GM21723 (cell line): ENCODE measurements at regions not wholly inside any gene's neighbourhood (a gene's known extent, or its start where the extent isn't known, plus 50 kb on each side); places are given as distances from the start of the nearest gene placed in this dataset.

Source experiments
- ATAC-seq: cut with Tn5 transposase; IDR thresholded peaks from one replicate; pipeline ENCODE4 v1.9.1; 2021; ENCODE audit warnings: mild to moderate bottlenecking, moderate library complexity; ENCODE audit not compliant: unreplicated experiment

DNA sequence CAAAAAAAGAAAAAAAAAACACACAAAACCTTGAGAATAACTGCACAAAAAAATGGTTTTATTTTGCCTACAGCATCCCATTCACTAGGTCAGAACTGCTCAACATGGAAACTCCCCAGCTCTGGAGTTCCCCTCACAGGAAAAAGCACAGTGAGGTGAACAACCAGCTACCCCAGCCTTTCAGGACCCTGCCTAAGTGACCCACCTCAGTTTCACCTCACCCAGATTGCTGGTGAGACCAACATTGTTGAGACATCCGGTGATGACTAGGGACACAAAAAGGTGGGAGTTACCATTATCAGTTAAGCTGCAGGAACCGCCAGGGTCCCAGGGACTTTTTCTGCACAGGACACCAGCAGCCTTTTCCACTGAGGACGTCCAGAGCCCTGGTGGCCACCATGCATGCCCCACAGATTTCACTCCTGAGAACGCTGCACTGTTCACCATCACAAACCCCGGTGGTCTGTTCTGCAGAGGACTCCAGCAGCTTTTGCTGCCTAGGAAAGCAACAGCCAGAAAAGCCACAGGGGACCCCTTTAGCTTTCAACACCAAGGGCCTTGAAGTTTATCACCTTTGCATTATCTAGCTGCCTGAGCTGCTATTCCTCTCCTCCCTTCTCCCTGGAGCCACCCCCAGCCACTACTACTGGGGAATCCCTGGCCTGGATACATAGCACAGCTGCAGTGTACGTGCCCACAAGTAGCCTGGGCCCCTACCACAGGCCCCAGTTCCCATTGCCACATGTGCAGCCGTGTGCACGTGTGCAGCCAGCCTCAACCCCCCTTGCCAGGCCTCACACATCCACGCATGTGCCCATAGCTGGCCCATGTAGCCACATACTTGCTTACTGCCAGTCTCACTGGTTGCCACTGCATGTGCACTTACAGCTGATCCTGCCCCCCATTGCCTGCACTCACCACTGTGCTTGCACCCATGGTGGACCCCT lies 62.5 kb upstream of the FAR2 start:
- ATAC-seq: no peak

GRCh38 chr12:29088611-29089219 lies 60.4 kb upstream of the FAR2 start:
- ATAC-seq: no peak
